SK-N-SH (cell line): ENCODE measurements at regions not wholly inside any gene's neighbourhood (a gene's known extent, or its start where the extent isn't known, plus 50 kb on each side); places are given as distances from the start of the nearest gene placed in this dataset.

Experiments used
- CTCF ChIA-PET: fragments of 300-600, 350-600 bp; formaldehyde crosslinking; extraction: SDS; loops from one replicate; lab custom pipeline; 2021; lab: Yijun Ruan, JAX
- POLR2A ChIA-PET: fragments of 350-600 bp; sonication (Branson Sonifier 250); formaldehyde crosslinking; extraction: SDS; loops from one replicate; lab custom pipeline; 2020; ENCODE audit warnings: antibody characterized with exemption, inconsistent platforms; lab: Yijun Ruan, JAX
- DNase-seq: peaks from one replicate; pipeline ENCODE4 v3.0.0; 2012
- H2AFZ ChIP-seq: fragments of 200-600 bp; sonication (generic); 2 replicates; pipeline ENCODE4 v1.8.1; 2016; ENCODE audit warnings: antibody characterized with exemption, mild to moderate bottlenecking, low read depth
- H3F3A ChIP-seq: fragments of 200-600 bp; sonication (generic); replicated peaks from 2 replicates; pipeline ENCODE3; 2016; ENCODE audit warnings: antibody characterized with exemption, mild to moderate bottlenecking; ENCODE audit not compliant: insufficient read depth
- H3K27ac ChIP-seq, 2 experiments: fragments of 200-500 bp in 1 of 2; fragments of 200-600 bp in 1 of 2; sonication (Bioruptor generic) in 1 of 2; sonication (generic), shearing (Covaris generic) in 1 of 2; 2 replicates each; pipeline versions ENCODE4 v1.5.1 to v1.6.1; 2014 to 2016; ENCODE audit warnings: low read depth in 2 of 2, inconsistent platforms in 1 of 2, low read length in 1 of 2, mild to moderate bottlenecking in 1 of 2, mixed read lengths in 1 of 2
- H3K27me3 ChIP-seq: fragments of 200-600 bp; sonication (generic), shearing (Covaris generic); 2 replicates; pipeline ENCODE4 v1.6.1; 2016; ENCODE audit warnings: mixed run types; ENCODE audit not compliant: insufficient read depth
- H3K36me3 ChIP-seq, 2 experiments: fragments of 200-500 bp in 1 of 2; fragments of 200-600 bp in 1 of 2; sonication (Bioruptor generic) in 1 of 2; sonication (generic) in 1 of 2; replicated peaks in 1 of 2; 2 replicates each; pipeline versions ENCODE3 to v1.5.1; 2014 to 2016; ENCODE audit warnings: low read length in 1 of 2, mild to moderate bottlenecking in 1 of 2; ENCODE audit not compliant: insufficient read depth in 2 of 2, control insufficient read depth in 1 of 2
- H3K4me1 ChIP-seq, 2 experiments: fragments of 200-500 bp in 1 of 2; fragments of 200-600 bp in 1 of 2; sonication (Bioruptor generic) in 1 of 2; sonication (generic), shearing (Covaris generic) in 1 of 2; 2 replicates each; pipeline versions ENCODE4 v1.5.1 to v1.6.1; 2014 to 2016; ENCODE audit warnings: low read depth in 1 of 2, low read length in 1 of 2, mixed run types in 1 of 2; ENCODE audit not compliant: insufficient read depth in 2 of 2, control insufficient read depth in 1 of 2
- H3K4me2 ChIP-seq: fragments of 200-600 bp; sonication (generic), shearing (Covaris generic); 2 replicates; pipeline ENCODE4 v1.6.1; 2017; ENCODE audit warnings: mixed run types
- H3K4me3 ChIP-seq, 2 experiments: fragments of 200-500 bp in 1 of 2; fragments of 200-600 bp in 1 of 2; sonication (Bioruptor generic) in 1 of 2; sonication (generic), shearing (Covaris generic) in 1 of 2; 2 replicates each; pipeline versions ENCODE4 v1.5.1 to v1.8.1; 2014 to 2016; ENCODE audit warnings: low read depth in 2 of 2, inconsistent platforms in 1 of 2, low read length in 1 of 2, mild to moderate bottlenecking in 1 of 2, mixed read lengths in 1 of 2, moderate library complexity in 1 of 2
- H3K79me2 ChIP-seq: fragments of 200-600 bp; sonication (generic); 2 replicates; pipeline ENCODE4 v1.8.1; 2017; ENCODE audit warnings: mild to moderate bottlenecking; ENCODE audit not compliant: insufficient read depth
- H3K9ac ChIP-seq: fragments of 200-600 bp; sonication (generic); 2 replicates; pipeline ENCODE4 v1.6.1; 2017; ENCODE audit warnings: mixed run types
- H3K9me2 ChIP-seq: fragments of 200-600 bp; sonication (generic); 2 replicates; pipeline ENCODE4 v1.6.1; 2017; ENCODE audit warnings: mixed run types
- H3K9me3 ChIP-seq: fragments of 200-600 bp; sonication (generic); 2 replicates; pipeline ENCODE4 v1.6.1; 2017; ENCODE audit warnings: mixed run types, mild to moderate bottlenecking, moderate library complexity
- H4K20me1 ChIP-seq: fragments of 200-600 bp; sonication (generic); 2 replicates; pipeline ENCODE4 v1.6.1; 2017; ENCODE audit warnings: mild to moderate bottlenecking, mixed run types; ENCODE audit not compliant: insufficient read depth
- CHD2 ChIP-seq: fragments of 150-350 bp; IDR thresholded peaks from 2 replicates; pipeline ENCODE4 v1.6.1; 2018; ENCODE audit warnings: low read length; ENCODE audit not compliant: partially characterized antibody
- CTCF ChIP-seq: fragments of 200-600 bp; sonication (generic); IDR thresholded peaks from 2 replicates; pipeline ENCODE4 v1.6.1; 2017; ENCODE audit warnings: antibody characterized with exemption, mild to moderate bottlenecking, moderate library complexity
- GABPA ChIP-seq: IDR thresholded peaks from 2 replicates; pipeline ENCODE4 v1.4.0; 2012; ENCODE audit warnings: low read depth, mild to moderate bottlenecking
- GATA2 ChIP-seq: sonication (generic); formaldehyde crosslinking; IDR thresholded peaks from 2 replicates; pipeline ENCODE4 v1.5.0; 2020; ENCODE audit warnings: mild to moderate bottlenecking, missing genetic modification reagents
- MXI1 ChIP-seq: IDR thresholded peaks from 2 replicates; pipeline ENCODE4 v1.6.1; 2012; ENCODE audit warnings: mild to moderate bottlenecking, low read depth, low read length, improper control_type of control experiment
- RAD21 ChIP-seq: IDR thresholded peaks from 2 replicates; pipeline ENCODE4 v1.6.1; 2012; ENCODE audit warnings: mild to moderate bottlenecking, low read length
- RFX5 ChIP-seq: IDR thresholded peaks from 2 replicates; pipeline ENCODE4 v1.6.1; 2012; ENCODE audit warnings: mild to moderate bottlenecking, improper control_type of control experiment, low read length
- RXRA ChIP-seq: IDR thresholded peaks from 2 replicates; pipeline ENCODE4 v1.4.0; 2012; ENCODE audit warnings: low read depth, mild to moderate bottlenecking, borderline replicate concordance
- SIN3A ChIP-seq: IDR thresholded peaks from 2 replicates; pipeline ENCODE4 v1.6.1; 2012; ENCODE audit warnings: low read depth, mild to moderate bottlenecking, low read length, moderate library complexity, borderline replicate concordance
- USF1 ChIP-seq: IDR thresholded peaks from 2 replicates; pipeline ENCODE4 v1.4.0; 2012; ENCODE audit warnings: low read depth, borderline replicate concordance
- YY1 ChIP-seq: IDR thresholded peaks from 2 replicates; pipeline ENCODE4 v1.4.0; 2012; ENCODE audit warnings: low read depth, mild to moderate bottlenecking
- WGBS: methylation state at CpG from one replicate; pipeline ENCODE4 v1.1.6; 2017; ENCODE audit warnings: low lambda C conversion rate; 5-methylcytosine and 5-hydroxymethylcytosine counted together

GRCh38 chr17:70542876-70543275 is 373.5 kb downstream of the KCNJ2 start:
- WGBS: 37% methylated on average over 4 of the region's 4 CpGs
- no peaks in the 10 kb centered on the region for H3K9me2 ChIP-seq
- H3K36me3 ChIP-seq: no peaks in the 10 kb centered on the region
- H3K79me2 ChIP-seq: no peaks in the 10 kb centered on the region
- no peak for DNase-seq
- H3K27me3 ChIP-seq: no peaks in the 10 kb centered on the region
- H3F3A ChIP-seq: no peaks in the 10 kb centered on the region
- no peak overlapping the region for H3K27ac ChIP-seq
- ChIA-PET CTCF (interaction anchor here (0.6 to 1.8 kb wide), 5 partner anchors 9 to 1017 kb away, joined by 3 to 11 read pairs (median 4); no protein-coding TSS in a partner anchor), POLR2A (no interaction called here)
- H3K9ac ChIP-seq: no peak overlapping the region
- no peak overlapping the region for H2AFZ ChIP-seq
- no peaks in the 10 kb centered on the region for H3K9me3 ChIP-seq
- no peak overlapping the region for H3K4me3 ChIP-seq
- H3K4me2 ChIP-seq: no peak overlapping the region
- H4K20me1 ChIP-seq: no peaks in the 10 kb centered on the region
- TF ChIP-seq CHD2: no peak
- TF ChIP-seq RAD21: no peak
- no peak for TF ChIP-seq RXRA
- TF ChIP-seq RFX5: no peak
- TF ChIP-seq YY1: no peak
- TF ChIP-seq MXI1: no peak
- TF ChIP-seq GABPA: no peak
- no peak for TF ChIP-seq CTCF
- no peaks in the 10 kb centered on the region for H3K4me1 ChIP-seq

DNA sequence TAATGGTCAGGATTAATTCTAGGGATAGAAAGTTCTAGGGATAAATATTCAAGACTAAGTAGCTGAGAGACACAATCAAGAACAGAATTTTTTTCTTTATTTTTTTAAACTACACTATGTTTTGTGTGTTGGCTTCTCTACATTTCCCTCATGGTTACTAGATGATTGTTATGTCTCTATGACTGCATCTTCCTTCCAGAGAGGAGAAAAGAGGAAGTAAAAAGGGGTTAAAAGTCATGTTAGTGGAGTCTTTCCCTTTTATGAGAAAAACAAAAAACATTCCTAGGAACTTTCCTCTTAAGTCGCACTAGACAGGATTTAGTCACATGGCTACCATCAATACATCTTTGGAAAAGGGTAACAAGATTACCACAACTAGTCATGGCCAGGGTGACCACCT is 375.0 kb downstream of the KCNJ2 start:
- ChIA-PET POLR2A (no interaction called here), CTCF (interaction anchor here (1.8 kb wide), 2 partner anchors 9 to 15 kb away, joined by 5 to 11 read pairs; no protein-coding TSS in a partner anchor)
- WGBS: 89% methylated on average over 1 of the region's 1 CpG

More for the DNA sequence above, 375.0 kb downstream of the KCNJ2 start:
- DNase-seq: no peak
- Histone ChIP-seq H3K4me1 (no peaks in the 10 kb centered on the region), H3K79me2 (no peaks in the 10 kb centered on the region), H3F3A (no peaks in the 10 kb centered on the region)
- TF ChIP-seq SIN3A (no peak), USF1 (no peak), GATA2 (no peak)
- TF ChIP-seq, all 33 proteins: peak for 0
- Histone ChIP-seq H3K4me2 (no peak overlapping the region), H3K27me3 (no peaks in the 10 kb centered on the region), H3K36me3 (no peaks in the 10 kb centered on the region), H4K20me1 (no peaks in the 10 kb centered on the region), H3K4me3 (no peak overlapping the region), H3K27ac (no peak overlapping the region), H3K9ac (no peak overlapping the region), H3K9me3 (no peaks in the 10 kb centered on the region), H3K9me2 (no peaks in the 10 kb centered on the region), H2AFZ (no peak overlapping the region)
